ENCODE measurements at regions not wholly inside any gene's neighbourhood (a gene's known extent, or its start where the extent isn't known, plus 50 kb on each side); places are given as distances from the start of the nearest gene placed in this dataset.

DNA sequence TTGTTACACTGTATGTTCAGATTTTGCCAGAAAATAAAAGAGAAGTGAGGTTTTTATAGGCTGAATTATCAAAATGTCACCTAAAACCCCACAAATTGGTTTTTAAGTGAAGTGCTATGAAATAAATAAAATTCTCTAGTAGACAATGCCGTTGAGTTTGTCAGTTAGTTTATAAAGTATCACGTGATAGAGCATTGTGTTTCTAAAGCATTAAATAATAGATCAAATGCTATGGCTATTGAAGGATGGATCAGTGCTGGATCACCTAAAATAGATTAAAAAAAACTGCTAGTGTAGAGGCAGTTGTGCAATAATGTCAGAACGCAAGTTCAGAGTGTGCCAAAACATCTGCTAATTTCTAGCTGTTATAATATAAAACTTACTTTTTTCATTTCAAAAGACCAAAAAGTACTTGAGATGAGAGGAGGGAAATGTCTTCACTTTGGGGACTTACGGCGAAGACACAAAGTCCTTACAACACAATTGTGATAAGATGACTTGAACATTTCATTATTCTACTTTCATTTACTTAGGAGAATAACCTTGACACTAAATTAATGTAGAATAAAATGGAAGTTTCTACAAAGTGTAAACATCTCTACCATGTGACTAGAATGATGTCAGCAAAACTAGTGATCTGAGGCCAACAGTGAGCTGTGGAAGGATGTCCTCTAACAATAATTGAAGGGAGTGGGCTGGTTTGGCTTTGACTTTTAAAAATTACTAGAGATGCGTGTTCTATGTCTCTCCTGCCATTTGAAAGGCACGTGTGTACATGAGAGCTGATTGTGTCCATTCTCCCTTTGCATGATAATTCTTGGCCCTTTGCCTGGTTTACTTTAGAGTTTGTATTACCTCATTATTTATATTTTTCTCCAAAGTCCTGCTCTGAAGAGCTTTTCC is 154.4 kb upstream of the PDE3A start:
- H3K9me3 ChIP-seq (ENCODE audit: control insufficient read depth in 1 of 2, insufficient read depth in 1 of 2, low read depth in 1 of 2, low read length in 2 of 2): no peaks in the 10 kb centered on the region
- no TSS peak for BruUV-seq (replicated peaks)
- ChIA-PET CTCF (no interaction called here), POLR2A (no interaction called here), RAD21 (ENCODE audit: low non-redundant PET in 1 of 2, low total read pairs in 2 of 2, uncharacterized antibody in 2 of 2, unreplicated experiment in 2 of 2) (no interaction called here)
- no peak for ATAC-seq
- no peak overlapping the region for H3K4me2 ChIP-seq (ENCODE audit: low read length)
- intact Hi-C loops (cut with micrococcal nuclease): no loop called here
- DNase-seq (ENCODE audit: low read depth, low spot score): no peak
- no peak for TF ChIP-seq YY1 (IDR thresholded peaks at IDR 0.05; ENCODE audit: extremely low read depth, insufficient replicate concordance, low read depth, low read length)
- no peak for TF ChIP-seq RAD21 (IDR thresholded peaks at IDR 0.05; ENCODE audit: low read depth)
- no peaks in the 10 kb centered on the region for H3K27me3 ChIP-seq (ENCODE audit: insufficient read depth, low read length)
- H3K9ac ChIP-seq (ENCODE audit: low read length): no peak overlapping the region
- no peaks in the 10 kb centered on the region for H3K9me2 ChIP-seq (ENCODE audit: insufficient read depth)
- no peak overlapping the region for H2AFZ ChIP-seq (ENCODE audit: low read depth, low read length, poor library complexity, severe bottlenecking)
- no peaks in the 10 kb centered on the region for H4K20me1 ChIP-seq (ENCODE audit: insufficient read depth)
- H3K36me3 ChIP-seq (ENCODE audit: control insufficient read depth in 1 of 2, insufficient read depth in 2 of 2, low read length in 2 of 2): no peaks in the 10 kb centered on the region
- H3K27ac ChIP-seq (ENCODE audit: low read depth, low read length): no peak overlapping the region
- H3K79me2 ChIP-seq (ENCODE audit: insufficient read depth, low read length): no peaks in the 10 kb centered on the region
- no peak overlapping the region for H3K4me3 ChIP-seq (replicated peaks in 1 of 2; ENCODE audit: low read depth in 1 of 2, low read length in 2 of 2)
- H3K4me1 ChIP-seq (ENCODE audit: control insufficient read depth in 1 of 2, insufficient read depth in 2 of 2, low read length in 2 of 2): peaks cover 14 to 16% of the 10 kb centered on the region in 2 experiments

DNA sequence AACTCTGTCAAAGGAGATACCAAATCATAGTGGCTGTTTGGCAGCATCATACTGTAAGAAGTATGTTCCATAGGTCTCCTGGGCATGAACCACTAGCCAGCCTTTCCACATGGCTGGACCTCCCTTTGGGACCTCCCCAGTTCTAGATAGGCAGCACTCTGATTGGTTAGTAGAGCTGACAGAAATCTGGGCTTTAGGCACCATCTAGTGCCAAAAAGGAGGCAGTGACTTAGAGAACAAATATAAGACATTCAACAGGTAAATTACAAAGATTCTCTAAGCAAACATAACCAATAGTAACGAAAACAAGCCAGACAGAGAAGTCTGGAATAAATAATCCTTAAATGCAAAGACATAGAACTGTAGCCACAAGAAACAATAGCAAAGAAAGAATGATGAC is 148.0 kb upstream of the PDE3A start:
- H3K9me3 ChIP-seq (ENCODE audit: control insufficient read depth in 1 of 2, insufficient read depth in 1 of 2, low read depth in 1 of 2, low read length in 2 of 2): no peaks in the 10 kb centered on the region
- no peak overlapping the region for H3K4me3 ChIP-seq (replicated peaks in 1 of 2; ENCODE audit: low read depth in 1 of 2, low read length in 2 of 2)
- BruUV-seq (replicated peaks): no TSS peak
- peak; percentile 73 for ATAC-seq
- H3K27me3 ChIP-seq (ENCODE audit: insufficient read depth, low read length): no peaks in the 10 kb centered on the region
- peak; percentile 36 for DNase-seq (ENCODE audit: low read depth, low spot score)
- no peaks in the 10 kb centered on the region for H3K36me3 ChIP-seq (ENCODE audit: control insufficient read depth in 1 of 2, insufficient read depth in 2 of 2, low read length in 2 of 2)
- no peaks in the 10 kb centered on the region for H3K79me2 ChIP-seq (ENCODE audit: insufficient read depth, low read length)
- RAD21 ChIA-PET (ENCODE audit: low non-redundant PET in 1 of 2, low total read pairs in 2 of 2, uncharacterized antibody in 2 of 2, unreplicated experiment in 2 of 2): no interaction called here
- intact Hi-C loops (cut with micrococcal nuclease): loop anchor here (5.0 kb wide), 1 partner anchor 463 kb away; no protein-coding TSS in a partner anchor
- no peaks in the 10 kb centered on the region for H3K4me1 ChIP-seq (ENCODE audit: control insufficient read depth in 1 of 2, insufficient read depth in 2 of 2, low read length in 2 of 2)
- H3K9me2 ChIP-seq (ENCODE audit: insufficient read depth): no peaks in the 10 kb centered on the region
- no peak overlapping the region for H3K4me2 ChIP-seq (ENCODE audit: low read length)
- CTCF ChIA-PET: interaction anchor here (1.0 kb wide), 1 partner anchor 463 kb away, joined by 3 read pairs; no protein-coding TSS in a partner anchor
- H4K20me1 ChIP-seq (ENCODE audit: insufficient read depth): no peaks in the 10 kb centered on the region
- no peak overlapping the region for H3K27ac ChIP-seq (ENCODE audit: low read depth, low read length)
- TF ChIP-seq POLR2AphosphoS5 (IDR thresholded peaks at IDR 0.05; ENCODE audit: low read depth, low read length) (no peak), RAD21 (IDR thresholded peaks at IDR 0.05; ENCODE audit: low read depth) (peak; percentile 66)
- TF ChIP-seq, protein P1, sequence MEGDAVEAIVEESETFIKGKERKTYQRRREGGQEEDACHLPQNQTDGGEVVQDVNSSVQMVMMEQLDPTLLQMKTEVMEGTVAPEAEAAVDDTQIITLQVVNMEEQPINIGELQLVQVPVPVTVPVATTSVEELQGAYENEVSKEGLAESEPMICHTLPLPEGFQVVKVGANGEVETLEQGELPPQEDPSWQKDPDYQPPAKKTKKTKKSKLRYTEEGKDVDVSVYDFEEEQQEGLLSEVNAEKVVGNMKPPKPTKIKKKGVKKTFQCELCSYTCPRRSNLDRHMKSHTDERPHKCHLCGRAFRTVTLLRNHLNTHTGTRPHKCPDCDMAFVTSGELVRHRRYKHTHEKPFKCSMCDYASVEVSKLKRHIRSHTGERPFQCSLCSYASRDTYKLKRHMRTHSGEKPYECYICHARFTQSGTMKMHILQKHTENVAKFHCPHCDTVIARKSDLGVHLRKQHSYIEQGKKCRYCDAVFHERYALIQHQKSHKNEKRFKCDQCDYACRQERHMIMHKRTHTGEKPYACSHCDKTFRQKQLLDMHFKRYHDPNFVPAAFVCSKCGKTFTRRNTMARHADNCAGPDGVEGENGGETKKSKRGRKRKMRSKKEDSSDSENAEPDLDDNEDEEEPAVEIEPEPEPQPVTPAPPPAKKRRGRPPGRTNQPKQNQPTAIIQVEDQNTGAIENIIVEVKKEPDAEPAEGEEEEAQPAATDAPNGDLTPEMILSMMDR (IDR thresholded peaks at IDR 0.05 in 2 of 3, conservative IDR thresholded peaks at IDR 0.05 in 1 of 3; ENCODE audit: borderline replicate concordance in 1 of 3, insufficient read depth in 1 of 3, low read depth in 2 of 3, low read length in 2 of 3): peak; percentile 17 to 53 (median 29); a peak in 4 of 6 replicates
- POLR2A ChIA-PET: no interaction called here
- no peak overlapping the region for H2AFZ ChIP-seq (ENCODE audit: low read depth, low read length, poor library complexity, severe bottlenecking)
- no peak overlapping the region for H3K9ac ChIP-seq (ENCODE audit: low read length)
